OCI-LY7 (cell line): ENCODE measurements at regions not wholly inside any gene's neighbourhood (a gene's known extent, or its start where the extent isn't known, plus 50 kb on each side); places are given as distances from the start of the nearest gene placed in this dataset.

ENCODE experiments used
- BruUV-seq: library from RNA; stranded (reverse); fragments of 400-500 nt; replicated peaks from 2 replicates; lab custom pipeline; 2021; lab: Mats Ljungman, UMichigan
- CTCF ChIA-PET: fragments of 300-600 bp; sonication (Branson Sonifier 250); formaldehyde crosslinking; loops from one replicate; lab custom pipeline; 2022; ENCODE audit warnings: antibody characterized with exemption; ENCODE audit not compliant: unreplicated experiment; lab: Charles Lee
- POLR2A ChIA-PET: fragments of 300-600 bp; sonication (Branson Sonifier 250); formaldehyde crosslinking; loops from one replicate; lab custom pipeline; 2022; ENCODE audit warnings: antibody characterized with exemption; lab: Charles Lee
- DNase-seq: peaks from one replicate; pipeline ENCODE4 v3.0.0-alpha.2; 2015; ENCODE audit warnings: low spot score
- H2AFZ ChIP-seq: fragments of 200-600 bp; sonication (generic), shearing (Covaris generic); 2 replicates; pipeline ENCODE4 v1.6.1; 2014; ENCODE audit warnings: mild to moderate bottlenecking, antibody characterized with exemption, low read length, moderate library complexity
- H3K27ac ChIP-seq: fragments of 200-600 bp; sonication (generic); 2 replicates; pipeline ENCODE4 v1.5.1; 2014; ENCODE audit warnings: mixed run types, low read depth, mild to moderate bottlenecking, moderate library complexity, low read length, inconsistent platforms; ENCODE audit not compliant: poor library complexity, severe bottlenecking
- H3K36me3 ChIP-seq: fragments of 200-600 bp; sonication (generic); 2 replicates; pipeline ENCODE4 v1.6.1; 2014; ENCODE audit warnings: mild to moderate bottlenecking, antibody characterized with exemption, low read length, moderate library complexity, mixed read lengths; ENCODE audit not compliant: insufficient read depth
- H3K4me1 ChIP-seq: fragments of 200-600 bp; sonication (generic); 2 replicates; pipeline ENCODE4 v1.5.1; 2014; ENCODE audit warnings: mild to moderate bottlenecking, low read length; ENCODE audit not compliant: insufficient read depth, poor library complexity, severe bottlenecking
- H3K4me2 ChIP-seq: fragments of 200-600 bp; sonication (generic); 2 replicates; pipeline ENCODE4 v1.6.1; 2014; ENCODE audit warnings: mild to moderate bottlenecking, low read length
- H3K4me3 ChIP-seq: fragments of 200-600 bp; sonication (generic); 2 replicates; pipeline ENCODE4 v1.5.1; 2014; ENCODE audit warnings: mild to moderate bottlenecking, low read depth, low read length; ENCODE audit not compliant: poor library complexity, severe bottlenecking
- H3K79me2 ChIP-seq: fragments of 200-600 bp; sonication (generic); 2 replicates; pipeline ENCODE4 v1.6.1; 2016; ENCODE audit warnings: low read depth, mild to moderate bottlenecking, low read length, moderate library complexity, mixed read lengths; ENCODE audit not compliant: insufficient read depth
- H3K9me2 ChIP-seq: fragments of 200-600 bp; sonication (generic); 2 replicates; pipeline ENCODE4 v1.6.1; 2016; ENCODE audit warnings: mild to moderate bottlenecking, low read length, mixed read lengths; ENCODE audit not compliant: insufficient read depth
- H3K9me3 ChIP-seq: fragments of 200-600 bp; sonication (generic); 2 replicates; pipeline ENCODE4 v1.6.1; 2014; ENCODE audit warnings: mild to moderate bottlenecking, mixed run types, low read length, mixed read lengths
- H4K20me1 ChIP-seq: fragments of 200-600 bp; sonication (generic); 2 replicates; pipeline ENCODE4 v1.6.1; 2014; ENCODE audit warnings: mild to moderate bottlenecking, antibody characterized with exemption, low read length, moderate library complexity, mixed read lengths; ENCODE audit not compliant: insufficient read depth
- EZH2phosphoT487 ChIP-seq: fragments of 200-600 bp; sonication (generic); IDR thresholded peaks from 2 replicates; pipeline ENCODE4 v1.6.1; 2018; ENCODE audit warnings: low read depth, borderline replicate concordance, mild to moderate bottlenecking, mixed run types, antibody characterized with exemption, low read length, moderate library complexity, mixed read lengths
- intact Hi-C: fragments of 100-400 bp; cut with micrococcal nuclease; formaldehyde crosslinking; loops from one replicate; pipeline ENCODE4 v1.10.0; 2022; ENCODE audit not compliant: unreplicated experiment
- TF ChIP-seq, protein P1 (sequence below): fragments of 200-600 bp; sonication (generic); conservative IDR thresholded peaks from 2 replicates; pipeline ENCODE4 v1.5.1; 2014; ENCODE audit warnings: mild to moderate bottlenecking, antibody characterized with exemption, low read length, moderate library complexity, mixed read lengths

DNA sequence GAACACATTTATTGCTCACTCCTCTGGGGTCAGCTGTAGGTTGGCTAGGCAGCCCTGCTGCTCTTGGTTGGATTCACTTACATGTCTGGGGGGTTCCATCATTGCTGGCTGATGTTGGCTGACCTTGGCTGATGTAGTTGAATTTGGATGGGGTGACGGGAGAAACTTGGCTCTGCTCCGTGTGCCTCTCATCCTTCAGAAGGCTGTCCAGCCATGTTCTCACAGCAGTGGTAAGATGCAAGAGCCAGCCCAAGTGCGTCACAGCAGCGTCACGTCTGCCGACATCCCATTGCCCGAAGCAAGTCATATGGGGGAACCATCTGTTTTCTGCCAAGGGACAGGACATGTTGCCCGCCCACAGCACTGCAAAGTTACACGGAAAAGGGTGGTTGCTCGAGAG lies 613.5 kb downstream of the MATN1 start:
- intact Hi-C loops, result no loop called here
- no peak for TF ChIP-seq EZH2phosphoT487
- TF ChIP-seq, protein P1, sequence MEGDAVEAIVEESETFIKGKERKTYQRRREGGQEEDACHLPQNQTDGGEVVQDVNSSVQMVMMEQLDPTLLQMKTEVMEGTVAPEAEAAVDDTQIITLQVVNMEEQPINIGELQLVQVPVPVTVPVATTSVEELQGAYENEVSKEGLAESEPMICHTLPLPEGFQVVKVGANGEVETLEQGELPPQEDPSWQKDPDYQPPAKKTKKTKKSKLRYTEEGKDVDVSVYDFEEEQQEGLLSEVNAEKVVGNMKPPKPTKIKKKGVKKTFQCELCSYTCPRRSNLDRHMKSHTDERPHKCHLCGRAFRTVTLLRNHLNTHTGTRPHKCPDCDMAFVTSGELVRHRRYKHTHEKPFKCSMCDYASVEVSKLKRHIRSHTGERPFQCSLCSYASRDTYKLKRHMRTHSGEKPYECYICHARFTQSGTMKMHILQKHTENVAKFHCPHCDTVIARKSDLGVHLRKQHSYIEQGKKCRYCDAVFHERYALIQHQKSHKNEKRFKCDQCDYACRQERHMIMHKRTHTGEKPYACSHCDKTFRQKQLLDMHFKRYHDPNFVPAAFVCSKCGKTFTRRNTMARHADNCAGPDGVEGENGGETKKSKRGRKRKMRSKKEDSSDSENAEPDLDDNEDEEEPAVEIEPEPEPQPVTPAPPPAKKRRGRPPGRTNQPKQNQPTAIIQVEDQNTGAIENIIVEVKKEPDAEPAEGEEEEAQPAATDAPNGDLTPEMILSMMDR, result no peak
- no peak overlapping the region for H3K4me3 ChIP-seq
- no peak overlapping the region for H3K4me2 ChIP-seq
- H3K4me1 ChIP-seq, result no peaks in the 10 kb centered on the region
- ChIA-PET POLR2A (no interaction called here), CTCF (no interaction called here)
- no peaks in the 10 kb centered on the region for H3K9me2 ChIP-seq
- H3K36me3 ChIP-seq, result no peaks in the 10 kb centered on the region
- H2AFZ ChIP-seq, result no peak overlapping the region
- no peak overlapping the region for H3K27ac ChIP-seq
- no peaks in the 10 kb centered on the region for H4K20me1 ChIP-seq
- DNase-seq, result no peak
- H3K9me3 ChIP-seq, result no peaks in the 10 kb centered on the region
- no peaks in the 10 kb centered on the region for H3K79me2 ChIP-seq
- no TSS peak for BruUV-seq

DNA sequence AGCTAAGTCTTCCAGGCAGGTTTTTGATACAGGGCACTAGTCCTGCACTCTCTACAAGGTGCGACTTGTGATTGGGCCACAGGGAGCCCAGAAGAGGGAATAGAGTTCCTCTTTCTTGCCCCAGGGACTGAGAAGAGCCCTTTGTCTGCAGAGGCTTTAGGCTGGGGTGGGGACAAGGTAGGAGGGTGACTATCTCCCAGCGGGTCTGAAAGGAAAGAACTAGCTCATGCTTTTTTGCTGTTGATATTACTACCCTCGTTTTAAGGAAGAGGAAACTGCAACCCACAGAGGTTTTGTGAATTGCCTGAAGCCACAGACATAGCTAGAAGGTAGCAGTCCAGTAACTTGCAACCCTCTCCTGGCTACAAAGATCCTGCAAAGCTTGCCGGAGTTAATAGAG lies 615.2 kb downstream of the MATN1 start:
- Histone ChIP-seq H4K20me1 (no peaks in the 10 kb centered on the region), H3K4me3 (no peak overlapping the region), H3K79me2 (no peaks in the 10 kb centered on the region), H3K27ac (no peak overlapping the region), H3K4me1 (no peaks in the 10 kb centered on the region), H2AFZ (no peak overlapping the region), H3K4me2 (no peak overlapping the region), H3K36me3 (no peaks in the 10 kb centered on the region), H3K9me3 (no peaks in the 10 kb centered on the region), H3K9me2 (no peaks in the 10 kb centered on the region)
- ChIA-PET CTCF (no interaction called here), POLR2A (no interaction called here)
- no peak for DNase-seq
- TF ChIP-seq, protein P1, result no peak
- TF ChIP-seq EZH2phosphoT487, result no peak
- BruUV-seq, result no TSS peak
- intact Hi-C loops, result no loop called here

DNA sequence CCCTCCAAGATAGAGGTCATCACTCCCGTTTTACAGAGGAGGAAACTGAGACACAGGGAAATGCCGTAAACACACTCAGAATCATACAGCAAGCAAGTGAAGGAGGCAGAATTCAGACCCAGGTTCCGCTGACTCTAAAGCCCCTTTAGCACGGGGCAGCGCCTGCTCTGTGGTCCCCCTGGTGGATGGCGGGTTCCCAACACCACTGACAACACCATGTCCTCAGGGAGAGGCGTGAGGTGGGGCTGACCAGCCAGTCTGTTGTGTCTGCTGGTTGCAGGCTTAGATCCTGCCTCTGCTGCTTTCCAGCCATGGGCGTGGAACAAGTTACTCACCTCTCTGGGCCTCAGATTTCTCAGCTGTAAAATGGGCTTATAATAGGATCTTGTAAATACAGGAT lies 617.3 kb downstream of the MATN1 start:
- intact Hi-C loops, result no loop called here
- Histone ChIP-seq H3K4me1 (no peaks in the 10 kb centered on the region), H3K27ac (no peak overlapping the region), H3K4me3 (no peak overlapping the region), H2AFZ (no peak overlapping the region), H3K4me2 (no peak overlapping the region), H3K9me3 (no peaks in the 10 kb centered on the region), H3K36me3 (no peaks in the 10 kb centered on the region), H4K20me1 (no peaks in the 10 kb centered on the region), H3K9me2 (no peaks in the 10 kb centered on the region), H3K79me2 (no peaks in the 10 kb centered on the region)
- POLR2A ChIA-PET, result no interaction called here
- TF ChIP-seq, protein P1, result peak; percentile 64
- TF ChIP-seq EZH2phosphoT487, result no peak
- CTCF ChIA-PET, result no interaction called here
- peak; percentile 16 for DNase-seq
- no TSS peak for BruUV-seq
